ENCODE measurements at regions not wholly inside any gene's neighbourhood (a gene's known extent, or its start where the extent isn't known, plus 50 kb on each side); places are given as distances from the start of the nearest gene placed in this dataset.

DNA sequence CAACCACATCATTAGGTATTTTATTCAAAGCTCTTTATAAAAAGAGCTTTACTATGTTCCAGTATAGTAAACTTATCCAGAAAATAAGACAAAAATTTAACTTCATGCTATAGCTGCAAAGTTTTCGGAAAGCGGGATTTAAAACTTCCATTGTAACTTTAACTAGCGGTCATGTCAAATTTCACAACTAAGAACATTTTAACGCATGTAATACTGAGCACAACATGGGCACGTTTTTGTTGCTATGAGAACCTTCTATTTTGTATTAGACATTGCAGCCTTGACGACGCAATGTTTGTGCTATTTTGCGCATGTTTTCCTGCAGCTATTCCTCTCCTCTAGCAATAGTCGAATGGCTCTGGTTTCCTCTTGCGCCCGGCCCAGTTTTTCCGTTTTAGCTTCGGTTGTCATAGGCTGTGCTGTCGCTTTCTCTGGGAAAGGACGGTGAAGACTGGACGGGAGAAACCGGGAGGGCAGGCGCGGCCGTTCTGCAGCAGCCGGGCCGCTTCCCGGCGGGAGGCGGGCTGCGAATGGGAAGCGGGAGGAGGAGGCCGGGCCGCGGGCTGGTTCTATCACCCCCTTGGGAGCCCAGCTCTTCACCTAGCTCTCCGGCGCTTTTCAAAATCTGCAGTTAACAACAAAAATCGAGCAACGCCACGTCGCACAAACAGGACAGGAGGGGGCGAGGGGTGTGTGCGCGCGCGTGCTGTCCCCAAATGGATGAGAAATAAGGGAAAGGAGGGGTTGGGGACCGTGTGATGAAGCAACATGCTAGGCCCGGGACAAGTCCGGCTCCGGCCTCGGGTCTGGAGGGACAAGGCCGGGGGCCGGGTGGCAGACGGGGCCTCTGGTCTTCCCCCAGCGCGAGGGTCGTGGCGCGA is 105.3 kb upstream of the HNRNPU start:
- peak; percentile 89 for DNase-seq

DNA sequence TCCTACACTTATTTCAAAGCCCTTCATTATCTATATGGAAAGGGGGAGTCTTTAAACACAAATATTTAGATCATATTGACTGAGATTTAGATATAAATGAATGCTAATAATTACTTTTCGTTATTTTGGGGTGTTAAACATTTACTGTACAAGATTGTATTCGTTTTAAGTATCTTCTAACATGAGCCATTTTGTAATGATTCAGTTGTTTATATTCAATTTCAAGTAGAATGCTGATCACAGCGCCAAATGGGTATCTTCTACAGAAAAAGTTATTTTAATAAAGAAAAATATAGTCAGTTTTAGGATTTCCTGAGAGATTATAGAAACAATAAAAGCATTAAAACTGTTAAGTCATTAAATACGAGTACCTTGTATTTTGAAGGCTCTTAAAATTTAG is 104.5 kb upstream of the HNRNPU start:
- DNase-seq = no peak

DNA sequence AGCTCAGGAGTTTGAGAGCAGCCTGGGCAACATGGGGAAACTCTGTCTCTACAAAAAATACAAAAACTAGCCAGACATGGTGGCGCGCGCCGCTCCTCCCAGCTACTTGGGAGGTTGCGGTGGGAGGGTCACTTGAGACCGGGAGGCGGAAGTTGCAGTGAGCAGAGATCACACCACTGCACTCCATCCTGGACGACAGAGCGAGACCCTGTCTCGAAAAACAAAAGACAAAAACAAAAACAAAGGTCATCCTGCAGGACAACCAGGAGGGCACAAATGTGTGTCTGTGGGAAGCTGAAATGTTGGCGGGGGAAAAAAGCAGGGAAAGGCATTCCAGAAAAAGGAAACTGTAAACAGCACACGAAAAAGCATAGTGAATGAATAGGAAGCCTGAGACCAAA is 104.1 kb upstream of the HNRNPU start:
- no peak for DNase-seq

DNA sequence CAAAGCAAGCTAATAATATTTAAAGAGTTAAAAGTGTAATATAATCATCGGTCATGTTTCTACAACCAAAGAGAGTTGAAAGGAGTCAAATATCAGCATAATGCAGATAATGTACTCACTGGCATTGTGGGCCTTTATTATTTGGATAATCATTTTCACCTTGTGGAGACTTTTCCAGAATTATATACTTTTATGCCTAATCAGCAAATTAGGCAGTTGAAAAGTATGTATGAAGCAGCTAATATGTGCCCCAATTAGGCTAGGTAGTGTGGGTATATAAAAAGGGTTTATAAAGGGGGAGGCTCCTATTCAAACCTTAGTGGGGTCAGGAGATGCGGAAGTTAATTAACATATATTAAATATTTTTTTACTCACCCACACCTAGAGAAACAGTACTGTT is 102.8 kb upstream of the HNRNPU start:
- no peak for DNase-seq

DNA sequence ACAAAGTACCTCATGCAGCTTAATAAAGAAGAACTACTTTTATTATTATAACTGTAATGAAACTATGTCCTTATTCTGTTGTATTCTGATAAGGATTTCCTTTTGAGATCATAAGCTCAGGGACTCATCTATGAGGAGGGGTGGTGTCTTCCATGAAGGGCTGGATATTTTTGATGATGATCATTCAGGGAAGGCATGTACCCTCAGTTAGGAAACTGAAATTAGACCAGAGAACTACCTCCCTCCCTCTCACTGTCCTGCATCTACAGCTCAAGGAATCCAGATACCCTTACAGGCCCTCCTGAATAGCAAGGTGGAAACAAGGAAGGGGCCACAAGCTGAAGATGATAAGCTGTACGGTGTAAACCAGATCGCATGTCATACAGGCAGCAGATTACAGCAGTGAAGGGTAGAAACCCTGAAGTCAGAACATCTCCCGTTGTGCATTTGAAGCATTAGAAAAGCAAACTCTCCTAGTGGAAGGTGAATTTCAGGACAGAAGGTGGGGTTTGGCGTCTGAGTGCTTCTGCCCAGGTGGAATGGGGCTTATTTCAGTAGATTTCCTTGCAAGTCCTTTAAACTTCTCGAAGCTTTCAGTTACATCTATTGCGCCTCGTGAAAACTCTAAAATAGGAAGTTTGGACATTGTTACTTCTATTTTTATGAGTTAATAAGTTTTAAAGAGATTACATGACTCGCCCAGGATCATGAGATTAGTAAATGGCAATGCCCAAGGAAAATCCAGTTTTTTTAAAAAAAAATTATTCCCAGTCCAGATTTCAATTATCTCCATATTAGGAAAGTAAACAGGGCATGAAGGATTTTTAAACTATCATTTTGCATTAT is 101.1 kb upstream of the HNRNPU start:
- no peak for DNase-seq

DNA sequence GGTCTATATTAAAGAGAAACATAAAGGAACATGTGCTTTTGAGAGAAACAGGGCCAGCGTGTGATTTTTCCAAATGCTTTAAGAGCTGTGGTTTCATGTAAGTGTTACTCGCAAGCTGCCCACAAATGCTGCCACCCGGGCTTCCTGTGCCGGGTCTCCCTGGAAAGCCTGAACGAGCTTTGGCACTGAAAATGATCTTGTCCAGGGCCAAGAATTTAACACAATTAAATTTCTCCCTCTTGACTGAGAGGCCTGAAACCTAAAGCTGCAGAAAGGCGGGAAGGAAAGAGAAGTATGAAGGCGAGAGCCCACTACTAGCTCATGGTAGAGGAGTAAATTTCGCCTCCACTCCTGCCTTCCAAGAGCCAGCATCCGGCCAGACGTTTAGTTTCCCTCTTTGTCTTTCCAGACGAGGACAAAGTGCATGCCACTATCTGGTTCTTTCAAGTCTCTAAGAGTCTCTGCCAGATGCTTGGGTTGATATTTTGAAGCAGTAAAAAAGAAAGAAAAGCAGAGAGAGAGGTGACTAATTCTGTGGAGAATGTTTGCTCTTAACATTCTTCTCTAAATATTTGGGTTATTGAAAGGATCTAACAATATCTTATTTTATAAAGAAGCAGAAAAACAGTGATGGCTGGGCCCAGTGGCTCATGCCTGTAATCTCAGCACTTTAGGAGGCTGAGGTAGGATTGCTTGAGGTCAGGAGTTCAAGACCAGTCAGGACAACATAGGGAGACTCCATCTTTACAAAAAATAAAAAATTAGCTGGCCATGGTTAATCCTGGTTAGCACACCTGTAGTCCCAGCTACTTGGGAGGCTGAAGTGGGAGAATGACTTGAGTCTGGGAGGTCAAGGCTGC is 100.0 kb upstream of the HNRNPU start:
- peak; percentile 21 for DNase-seq

DNA sequence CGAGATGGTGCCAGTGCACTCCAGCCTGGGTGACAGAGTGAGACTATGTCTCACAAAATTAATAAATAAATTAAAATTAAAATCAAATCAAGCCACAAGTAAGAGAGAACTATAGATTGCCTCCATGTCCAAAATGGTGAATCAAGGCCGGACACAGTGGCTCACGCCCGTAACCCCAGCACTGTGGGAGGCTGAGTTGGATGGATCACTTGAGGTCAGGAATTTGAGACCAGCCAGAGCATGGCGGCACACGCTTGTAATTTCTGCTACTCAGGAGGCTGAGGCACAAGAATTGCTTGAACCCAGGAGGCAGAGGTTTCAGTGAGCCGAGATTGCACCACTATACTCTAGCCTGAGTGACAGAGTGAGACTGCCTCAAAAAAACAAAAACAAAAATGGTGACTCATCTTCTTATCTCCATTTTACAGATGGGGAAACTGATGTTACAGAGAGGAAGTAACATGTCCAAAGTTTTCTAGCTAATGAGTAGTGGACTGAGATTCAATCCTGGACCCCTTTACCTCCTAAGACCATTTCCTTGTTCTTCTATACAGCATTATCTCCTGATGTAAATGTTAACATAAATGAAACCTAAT is 99.0 kb upstream of the HNRNPU start:
- no peak for DNase-seq

DNA sequence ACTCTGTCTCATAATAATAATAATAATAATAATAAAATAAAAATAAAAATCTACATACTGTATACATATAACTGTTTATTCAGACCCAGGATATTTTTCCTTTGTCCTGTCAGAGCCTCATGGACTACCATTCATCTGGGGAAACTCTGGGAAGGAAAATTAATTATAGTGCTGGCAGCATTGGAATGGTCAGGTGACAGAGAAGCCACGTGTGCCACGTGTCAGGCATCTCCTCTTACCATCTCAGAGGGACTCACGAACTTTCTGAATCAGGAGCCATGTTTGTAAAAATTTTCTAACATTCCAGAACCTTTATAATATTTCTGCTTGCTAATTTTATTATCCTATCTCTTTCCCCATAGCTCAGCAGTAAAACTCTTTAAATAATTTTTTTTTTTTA is 97.8 kb upstream of the HNRNPU start:
- DNase-seq = no peak

DNA sequence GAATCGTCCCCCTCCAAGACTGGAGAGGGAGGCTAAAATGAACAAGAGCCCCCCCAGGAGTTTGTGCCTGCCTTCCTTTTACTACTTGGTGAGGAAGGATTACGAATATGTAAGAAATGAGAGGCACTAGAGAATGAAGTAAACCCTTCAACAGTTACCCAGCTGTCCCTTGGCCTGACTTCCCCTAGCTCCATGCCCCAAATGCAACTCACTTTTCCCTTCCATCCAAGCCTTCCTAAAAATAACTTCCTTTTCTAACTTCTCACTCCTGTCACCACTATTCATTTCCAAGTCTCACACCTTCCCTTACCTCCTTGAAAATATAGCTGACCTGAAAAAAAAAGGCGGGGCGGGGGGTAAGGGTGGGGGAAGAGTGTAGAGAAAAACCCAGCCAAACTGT is 96.6 kb upstream of the HNRNPU start:
- no peak for DNase-seq

DNA sequence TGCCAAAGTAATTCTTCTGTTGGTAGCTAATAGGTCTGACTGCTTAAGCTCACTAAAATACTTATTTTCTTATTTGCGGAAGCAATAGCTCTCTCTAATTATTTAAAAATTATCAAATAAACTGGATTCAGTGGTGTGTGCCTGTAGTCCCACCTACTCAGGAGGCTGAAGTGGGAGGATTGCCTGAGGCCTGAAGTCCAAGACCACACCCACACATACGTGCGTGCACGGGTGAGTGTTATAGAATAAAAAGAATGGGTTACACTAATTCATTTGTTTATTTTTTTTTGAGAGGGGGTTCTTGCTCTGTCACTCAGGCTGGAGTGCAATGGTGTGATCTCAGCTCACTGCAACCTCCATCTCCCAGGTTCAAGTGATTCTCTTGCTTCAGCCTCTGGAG is 94.2 kb upstream of the HNRNPU start:
- no peak for DNase-seq

DNA sequence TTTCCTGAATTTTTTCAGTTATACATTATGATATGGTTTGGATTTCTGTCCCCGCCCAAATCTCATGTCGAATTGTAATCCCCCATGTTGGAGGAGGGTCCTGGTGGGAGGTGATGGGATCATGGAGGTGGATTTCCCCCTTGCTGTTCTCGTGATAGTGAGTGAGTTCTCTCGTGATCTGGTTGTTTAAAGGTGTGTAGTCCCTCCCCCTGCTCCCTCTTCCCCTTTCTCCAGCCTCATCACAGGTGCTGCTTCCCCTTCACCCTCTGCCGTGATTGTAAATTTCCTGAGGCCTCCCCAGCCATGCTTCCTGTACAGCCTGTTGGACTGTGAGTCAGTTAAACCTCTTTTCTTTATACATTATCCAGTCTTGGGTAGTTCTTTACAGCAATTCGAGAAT is 93.2 kb upstream of the HNRNPU start:
- DNase-seq = no peak

DNA sequence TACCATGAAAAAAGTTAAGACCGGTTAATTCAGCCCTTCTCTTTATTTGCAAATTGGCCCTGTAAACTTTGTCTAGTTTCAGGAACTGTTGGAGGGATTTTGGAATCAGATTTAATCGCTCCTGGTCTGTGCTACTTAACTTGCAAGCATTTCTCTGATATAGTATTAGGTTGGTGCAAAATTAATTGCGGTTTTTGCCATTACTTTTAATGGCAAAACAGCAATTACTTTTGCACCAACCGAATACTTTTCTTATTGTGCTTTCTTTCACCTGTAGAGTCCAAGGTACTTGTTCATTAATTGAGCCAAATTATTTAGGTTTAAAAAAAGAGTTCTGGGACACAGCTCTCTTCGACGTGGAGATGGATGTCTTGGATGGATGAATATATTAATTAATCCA is 92.8 kb upstream of the HNRNPU start:
- no peak for DNase-seq

DNA sequence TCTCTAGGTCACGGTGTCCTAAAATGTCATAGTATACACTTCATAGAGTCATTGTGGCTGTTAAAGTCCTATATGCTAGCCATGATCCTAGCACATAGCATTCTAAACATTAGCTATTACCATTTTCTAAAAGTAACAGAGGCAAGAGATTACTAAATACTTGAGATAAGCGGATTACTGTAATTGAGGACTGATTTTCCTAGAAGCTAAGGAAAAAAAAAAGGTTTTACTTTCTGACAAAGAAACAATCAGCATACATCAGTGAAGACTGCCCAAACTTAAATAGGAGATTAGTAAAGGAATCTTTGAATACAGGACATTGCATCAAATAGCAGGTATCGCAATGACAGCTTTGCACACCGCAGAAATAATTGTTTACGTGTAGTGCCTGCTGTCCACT is 91.3 kb upstream of the HNRNPU start:
- DNase-seq = no peak

DNA sequence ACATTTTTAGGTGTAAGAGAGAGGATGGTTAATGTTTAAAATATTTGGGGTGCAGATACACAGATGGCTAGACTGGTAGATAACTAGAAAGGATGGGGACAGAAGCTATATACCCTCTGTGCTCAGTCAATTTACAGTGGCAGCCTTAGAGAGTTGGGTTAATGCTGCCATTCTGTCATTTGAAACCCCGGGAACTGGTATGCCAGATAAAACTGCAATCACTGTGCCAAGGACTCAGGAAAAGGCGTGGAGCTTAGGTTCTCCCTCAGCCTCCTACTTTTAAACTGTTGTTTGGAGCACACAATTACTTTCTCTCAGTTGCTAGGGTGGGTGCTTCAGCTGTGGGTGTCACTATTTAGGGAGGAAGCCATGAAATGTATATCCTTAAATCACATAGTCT is 90.0 kb upstream of the HNRNPU start:
- DNase-seq = no peak

DNA sequence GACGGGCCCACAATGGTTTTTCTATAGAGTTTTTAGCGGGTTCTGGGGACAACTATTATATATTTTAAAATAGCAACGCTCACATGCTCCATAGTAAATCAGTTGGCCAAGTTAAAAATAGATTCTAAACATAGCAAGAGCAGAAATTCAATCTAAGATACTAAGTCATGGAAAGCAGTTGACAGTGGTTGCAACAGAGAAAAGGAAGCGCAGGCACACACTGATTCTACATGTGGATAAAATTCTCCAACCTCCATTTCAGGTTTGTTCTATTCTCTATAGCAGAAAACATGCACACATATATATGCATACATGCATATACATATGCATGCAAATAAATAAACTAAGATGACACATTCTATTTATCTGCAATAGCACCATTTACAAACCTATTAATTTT is 89.6 kb upstream of the HNRNPU start:
- DNase-seq = no peak

DNA sequence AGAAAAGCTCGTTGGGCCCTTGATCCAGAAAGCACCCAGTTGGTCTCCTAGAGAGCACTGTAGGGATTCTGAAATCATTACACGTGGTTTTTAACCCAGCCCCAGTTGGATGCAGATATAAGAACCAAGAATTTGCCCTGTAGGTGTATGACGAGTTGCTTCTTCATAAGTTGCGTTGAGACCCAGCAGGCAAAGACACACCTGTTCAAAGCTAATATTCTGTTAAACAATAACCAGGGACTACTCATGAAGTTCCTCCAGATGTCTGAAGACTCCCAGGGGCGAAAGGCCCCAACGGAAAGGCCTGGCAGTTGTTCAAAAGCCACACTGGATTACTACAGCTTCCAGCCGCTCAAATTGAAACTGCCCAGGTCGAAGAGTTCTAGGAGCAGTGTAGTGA is 88.6 kb upstream of the HNRNPU start:
- no peak for DNase-seq

DNA sequence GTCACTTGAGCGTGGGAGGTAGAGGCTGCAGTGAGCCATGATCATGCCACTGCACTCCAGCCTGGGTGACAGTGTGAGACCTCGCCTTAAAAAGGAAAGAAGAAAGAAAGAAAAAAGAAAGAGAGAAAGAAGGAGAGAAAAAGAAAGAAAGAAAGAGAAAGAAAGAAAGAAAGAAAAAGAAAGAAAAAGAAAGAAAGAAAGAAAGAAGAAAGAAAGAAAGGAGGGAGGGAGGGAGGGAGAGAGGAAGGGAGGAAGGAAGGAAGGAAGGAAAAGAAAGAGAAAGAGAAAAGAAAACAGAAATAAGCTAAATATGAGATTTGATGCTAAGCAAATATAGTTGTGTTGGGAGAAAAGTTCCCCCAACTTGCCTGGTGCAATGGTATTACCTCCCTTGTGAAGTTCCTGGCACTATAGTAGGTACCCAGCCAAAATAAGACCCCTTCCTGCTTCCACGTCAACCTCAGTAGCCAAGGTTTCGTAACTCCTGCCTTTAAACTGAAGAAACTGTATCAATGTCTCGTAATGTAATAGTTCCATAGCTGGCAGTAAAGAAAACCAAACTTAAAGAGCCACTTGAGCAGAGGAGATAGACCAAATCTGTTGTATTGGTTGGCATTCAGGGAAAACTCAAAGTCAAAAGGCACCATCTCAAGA is 88.1 kb upstream of the HNRNPU start:
- DNase-seq = no peak

DNA sequence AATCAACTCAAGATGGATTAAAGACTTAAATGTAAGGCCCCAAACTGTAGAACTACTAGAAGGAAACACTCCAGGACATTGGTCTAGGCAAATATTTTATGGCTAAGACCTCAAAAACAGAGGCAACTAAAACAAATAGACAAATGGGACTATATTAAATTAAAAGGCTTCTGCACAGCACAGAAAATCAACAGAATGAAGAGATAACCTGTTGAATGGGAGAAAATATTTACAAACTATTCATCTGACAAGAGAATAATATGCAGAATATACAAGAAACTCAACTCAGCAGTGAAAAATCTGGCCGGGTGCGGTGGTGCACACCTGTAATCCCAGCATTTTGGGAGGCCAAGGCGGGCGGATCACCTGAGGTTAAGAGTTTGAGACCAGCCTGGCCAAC is 84.1 kb upstream of the HNRNPU start:
- no peak for DNase-seq

DNA sequence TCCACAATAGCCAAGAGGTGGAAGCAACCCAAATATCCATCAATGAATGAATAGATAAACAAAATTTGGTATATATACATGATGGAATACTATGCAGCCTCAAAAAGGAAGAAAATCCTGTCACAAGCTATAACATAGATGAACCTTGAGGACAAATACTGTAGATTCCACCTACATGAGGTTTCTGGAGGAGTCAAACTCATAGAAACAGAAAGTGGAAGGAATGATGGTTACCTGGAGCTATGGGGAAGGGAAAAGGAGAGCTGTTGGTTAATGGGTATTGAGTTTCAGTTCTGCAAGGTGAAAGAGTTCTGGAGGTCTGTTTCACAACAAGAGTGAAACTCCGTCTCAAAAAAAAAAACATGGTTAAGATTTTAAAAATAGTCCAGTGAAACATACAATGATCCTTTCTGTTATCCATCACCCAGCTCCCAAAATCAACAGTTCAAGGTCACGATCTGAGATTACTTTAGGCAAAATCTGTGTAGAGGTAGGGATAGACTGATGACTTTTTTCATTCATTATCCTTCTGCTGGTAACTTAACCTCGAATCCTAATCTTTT is 80.8 kb upstream of the HNRNPU start:
- DNase-seq = no peak

DNA sequence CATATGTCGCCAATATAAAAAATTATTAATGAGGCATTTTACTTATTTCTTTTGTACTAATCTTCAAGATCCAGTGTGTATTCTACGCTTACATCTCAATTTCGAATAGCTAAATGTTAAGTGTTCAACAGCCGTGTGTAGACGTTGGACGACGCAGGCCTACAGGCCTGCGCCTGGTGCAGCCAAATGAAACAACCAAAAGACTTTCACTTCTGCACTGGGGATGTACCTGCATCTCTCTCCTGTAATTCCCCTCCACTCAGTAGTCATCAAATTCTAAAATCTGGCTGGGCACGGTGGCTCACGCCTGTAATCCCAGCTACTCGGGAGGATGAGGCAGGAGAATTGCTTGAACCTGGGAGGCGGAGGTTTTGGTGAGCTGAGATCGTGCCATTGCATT is 76.8 kb upstream of the HNRNPU start:
- DNase-seq = no peak

DNA sequence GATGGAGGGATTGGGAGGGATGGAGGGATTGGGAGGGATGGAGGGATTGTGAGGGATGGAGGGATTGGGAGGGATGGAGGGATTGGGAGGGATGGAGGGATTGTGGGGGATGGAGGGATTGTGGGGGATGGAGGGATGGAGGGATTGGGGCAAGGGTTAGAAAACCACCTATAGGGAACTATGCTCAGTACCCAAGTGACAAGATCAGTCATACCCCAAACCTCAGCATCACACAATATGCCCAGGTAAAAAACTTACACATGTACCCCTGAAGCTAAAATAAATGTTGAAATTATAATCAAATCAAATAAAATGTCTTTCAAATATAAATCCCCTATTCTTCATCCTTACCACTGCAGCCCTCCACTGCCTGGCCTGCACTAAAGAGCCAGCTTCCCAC is 72.8 kb upstream of the HNRNPU start:
- DNase-seq = no peak
